ENCODE measurements at regions not wholly inside any gene's neighbourhood (a gene's known extent, or its start where the extent isn't known, plus 50 kb on each side); places are given as distances from the start of the nearest gene placed in this dataset.
"Not testable (repeated sequence)": the region's sequence is repeated elsewhere in the genome, so short reads cannot be mapped to it uniquely, and the experiment has no call there.

DNA sequence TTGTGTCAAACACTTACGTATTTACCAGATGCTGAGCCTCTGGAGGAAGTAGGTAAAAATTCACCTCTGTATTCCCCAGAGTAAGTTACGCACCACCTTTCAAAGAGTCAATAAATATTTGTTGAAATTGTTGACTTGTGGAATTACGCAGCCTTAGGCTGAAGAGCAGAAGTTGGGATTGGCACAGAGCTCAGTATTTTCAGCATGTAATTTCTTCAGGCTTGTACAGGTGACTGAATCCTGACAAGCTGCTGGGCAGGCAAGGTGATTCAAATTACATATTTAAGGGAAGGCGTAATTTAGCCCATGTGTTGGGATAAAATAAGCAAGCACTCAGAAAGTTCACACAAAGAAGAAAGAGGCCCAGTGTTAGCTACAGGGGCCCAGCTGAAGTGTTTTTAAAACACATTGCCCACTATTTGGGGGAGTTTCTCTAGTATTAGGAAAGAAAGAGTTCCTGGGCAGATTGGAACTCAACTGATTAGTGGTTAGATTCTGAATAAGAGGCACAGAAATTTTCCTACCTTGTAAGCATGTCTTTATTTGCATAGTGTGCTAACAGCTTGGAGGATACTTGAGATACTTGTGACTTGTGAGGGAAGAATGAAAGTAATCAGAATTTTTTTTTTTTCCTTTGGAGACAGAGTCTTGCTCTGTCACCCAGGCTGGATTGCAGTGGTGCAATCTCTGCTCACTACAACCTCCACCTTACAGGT, 165.3 kb upstream of the FBXL7 start:
- no peak for DNase-seq (ENCODE audit: low read depth)

DNA sequence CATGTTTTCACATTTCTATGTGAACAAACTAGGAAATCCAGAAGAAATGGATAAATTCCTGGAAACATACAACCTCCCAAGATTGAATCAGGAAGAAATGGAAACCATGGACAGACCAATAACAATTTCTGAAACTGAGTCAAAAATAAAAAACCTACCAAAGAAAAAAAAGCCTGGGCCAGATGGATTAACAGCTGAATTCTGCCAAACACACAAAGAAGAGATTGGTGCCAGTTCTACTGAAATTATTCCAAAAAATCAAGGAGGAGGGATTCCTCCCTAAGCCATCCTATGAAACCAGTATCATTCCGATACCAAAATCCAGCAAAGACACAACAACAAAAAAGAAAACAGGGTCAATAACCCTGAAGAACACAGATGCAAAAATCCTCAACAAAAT, 166.9 kb upstream of the FBXL7 start:
- no peak for DNase-seq (ENCODE audit: low read depth)

DNA sequence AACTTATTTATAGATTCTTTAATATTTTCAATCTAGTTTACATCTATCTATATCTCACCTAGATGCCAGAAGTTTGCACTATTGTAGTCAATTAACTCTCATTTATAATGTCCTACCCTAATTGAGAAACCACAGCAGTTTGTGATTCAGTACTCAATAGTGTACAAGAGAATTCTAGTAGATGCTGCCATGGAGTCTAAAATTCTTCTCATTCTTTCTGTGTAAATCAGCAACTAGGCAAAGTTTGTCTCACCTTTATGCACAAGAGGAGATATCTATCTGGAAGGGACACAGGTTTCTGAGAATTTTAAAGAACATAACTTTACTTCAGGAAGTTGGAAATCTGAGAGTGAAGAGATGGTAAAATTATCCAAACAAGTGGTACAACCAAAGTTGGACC, 173.0 kb upstream of the FBXL7 start:
- no peak for DNase-seq (ENCODE audit: low read depth)

DNA sequence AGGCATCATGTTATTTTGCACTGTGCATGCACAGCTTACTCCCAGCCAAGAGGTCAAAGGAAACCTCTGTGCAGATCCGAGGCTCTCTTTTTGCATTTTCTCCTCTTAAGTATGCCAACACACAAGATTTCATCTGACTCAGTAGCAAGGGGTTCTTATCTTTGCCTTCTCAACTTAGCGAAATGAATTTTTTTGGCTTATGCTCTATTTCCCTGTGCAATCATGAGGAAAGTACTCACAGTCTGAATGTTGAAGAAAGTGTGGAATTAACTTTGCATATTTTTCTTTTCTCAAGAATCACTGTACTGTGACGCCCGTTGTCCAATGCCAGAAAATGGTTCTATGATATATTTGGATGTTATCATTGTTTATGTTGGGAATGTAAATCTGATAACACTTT, 173.5 kb upstream of the FBXL7 start:
- no peak for DNase-seq (ENCODE audit: low read depth)

DNA sequence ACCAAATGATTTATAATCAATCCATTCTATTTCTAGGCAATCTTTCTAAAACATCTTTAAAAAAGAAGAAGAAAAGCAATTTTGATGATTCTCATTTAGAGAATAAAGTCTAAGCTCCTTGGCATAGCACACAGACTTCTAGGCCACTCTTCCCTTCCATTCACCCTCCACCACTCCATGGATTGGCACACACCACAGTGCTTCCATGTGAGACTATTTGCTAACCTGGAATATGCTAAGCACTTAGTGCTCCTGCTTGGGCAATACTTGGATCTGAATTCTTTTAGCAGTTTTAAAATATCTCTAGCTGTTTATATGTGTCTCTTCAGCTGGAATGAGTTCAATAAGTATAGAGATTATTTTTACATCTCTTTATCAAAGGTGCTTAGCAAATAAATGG, 177.6 kb upstream of the FBXL7 start:
- no peak for DNase-seq (ENCODE audit: low read depth)

DNA sequence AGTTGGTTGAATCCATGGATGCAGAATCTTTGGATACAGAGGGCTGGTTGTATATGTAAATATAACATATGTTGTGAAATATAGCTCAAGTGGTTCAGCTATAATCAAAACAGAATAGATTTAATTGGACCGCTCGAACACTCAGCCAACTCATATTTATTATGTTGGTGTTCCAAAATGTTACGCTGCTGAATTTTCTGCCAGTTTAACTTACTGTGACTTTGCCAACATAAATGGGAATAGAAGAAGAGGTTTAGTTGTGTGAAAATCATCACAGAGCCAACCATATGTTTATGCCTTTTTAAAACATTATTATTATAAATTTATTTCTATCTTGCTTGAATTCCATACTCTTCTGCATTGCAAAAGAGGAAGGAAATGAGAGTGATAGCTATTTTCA, 178.2 kb upstream of the FBXL7 start:
- no peak for DNase-seq (ENCODE audit: low read depth)

DNA sequence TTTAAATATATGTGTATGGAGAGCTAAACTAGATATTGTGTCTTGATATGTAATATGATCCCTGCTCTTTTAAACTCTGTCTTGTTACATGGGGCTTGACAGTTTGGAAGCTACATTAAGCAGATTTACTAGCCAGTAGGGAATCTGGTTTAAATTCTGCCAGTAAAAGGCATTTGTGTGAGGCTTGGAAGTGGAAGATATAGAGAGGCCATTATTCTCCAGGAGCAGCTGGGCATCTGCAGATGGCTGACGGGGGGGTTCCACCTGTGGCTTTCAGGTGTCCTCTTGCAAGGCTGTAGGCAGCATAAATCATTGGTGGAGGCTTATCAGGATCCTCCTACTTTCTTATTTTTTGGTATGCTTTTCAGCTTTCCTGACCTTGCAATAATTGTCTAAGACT, 179.1 kb upstream of the FBXL7 start:
- no peak for DNase-seq (ENCODE audit: low read depth)

DNA sequence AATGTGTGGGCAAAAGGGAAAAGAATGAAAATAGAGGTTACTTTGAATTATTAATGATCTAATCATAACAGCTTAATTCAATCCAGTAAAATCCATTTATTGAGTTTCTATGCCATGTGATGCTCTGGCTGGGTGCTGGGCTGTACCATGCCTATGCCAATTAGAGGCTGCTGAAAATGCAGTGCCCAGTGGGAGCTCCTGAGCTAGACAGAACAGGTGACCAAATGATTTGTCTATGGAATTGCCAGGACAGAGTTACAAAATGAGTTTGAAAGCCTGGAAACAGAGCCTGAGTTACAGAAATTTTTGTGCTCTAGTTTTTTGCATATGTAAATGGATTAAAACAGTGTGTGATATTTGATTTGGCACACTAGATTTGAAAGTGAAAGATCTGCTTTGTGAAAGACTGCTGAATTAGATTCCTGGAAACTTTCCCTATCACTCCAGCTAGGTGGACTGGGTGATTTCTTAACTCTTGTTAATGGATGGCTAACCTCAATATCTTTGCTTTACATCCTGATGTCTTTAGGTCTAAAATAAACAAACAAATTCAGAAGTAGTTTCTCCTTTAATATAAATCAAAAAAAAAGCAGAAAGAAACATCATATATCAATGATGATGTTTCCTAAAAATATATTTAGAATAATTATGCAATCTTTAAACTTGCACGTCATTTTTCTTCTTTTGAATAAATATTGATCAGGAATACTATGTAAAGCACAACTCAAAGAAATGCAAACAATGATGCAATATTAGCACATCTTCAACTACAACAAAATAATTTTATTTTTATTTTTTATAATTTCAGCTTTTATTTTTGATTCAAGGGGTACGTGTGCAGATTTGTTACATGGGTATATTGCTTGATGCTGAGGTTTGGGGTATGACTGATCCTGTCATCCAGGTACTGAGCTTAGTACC, 194.8 kb upstream of the FBXL7 start:
- no peak for DNase-seq (ENCODE audit: low read depth)

DNA sequence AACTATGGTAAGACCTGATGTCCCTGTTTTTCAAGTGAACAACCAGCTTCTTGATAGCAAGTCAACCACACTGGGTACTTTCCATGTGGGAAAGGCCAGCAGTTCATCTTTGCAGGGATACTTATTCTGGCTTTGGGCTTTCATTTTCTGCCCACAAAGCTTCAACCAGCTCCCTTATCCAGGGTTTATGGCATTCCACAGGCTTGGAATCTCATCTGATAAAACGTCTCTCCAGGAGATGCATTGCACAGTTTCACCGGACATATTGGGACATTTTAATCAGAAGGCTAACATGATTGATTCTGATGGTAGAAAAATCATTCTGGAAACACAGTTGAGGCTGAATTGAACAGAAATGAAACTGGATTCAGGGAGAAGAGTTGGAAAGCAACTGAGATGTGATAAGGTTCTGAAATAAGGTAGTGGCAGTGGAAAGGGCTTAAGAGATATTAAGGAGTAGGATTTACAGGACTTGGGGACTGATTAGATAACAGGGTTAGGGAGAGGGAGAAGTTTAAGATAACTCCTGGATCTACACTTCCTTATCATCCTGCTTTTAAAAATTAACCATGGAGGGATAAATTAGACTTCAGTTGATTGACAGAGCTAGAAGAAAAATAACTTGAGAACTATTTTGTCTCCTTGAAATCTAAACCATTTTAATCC, 195.8 kb upstream of the FBXL7 start:
- no peak for DNase-seq (ENCODE audit: low read depth)

DNA sequence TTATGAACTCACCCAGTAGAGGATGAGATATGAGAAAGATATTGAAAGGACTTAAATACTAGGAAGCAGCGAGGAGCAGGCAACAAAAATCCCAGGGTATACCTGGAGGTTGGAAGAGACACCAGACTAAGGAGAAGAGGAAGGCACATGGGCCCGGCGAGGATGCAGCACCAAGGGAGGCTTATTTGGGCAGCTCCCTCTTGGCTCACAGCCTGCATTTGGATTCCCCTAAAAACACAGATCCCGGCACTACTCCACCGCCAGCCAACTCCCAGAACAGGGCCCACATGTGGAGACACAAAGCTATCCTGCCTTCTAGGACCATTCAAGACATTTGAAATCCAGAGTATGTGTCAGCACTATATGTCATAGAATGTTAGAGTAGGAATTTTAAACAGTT, 199.8 kb upstream of the FBXL7 start:
- DNase-seq (ENCODE audit: low read depth), result no peak

DNA sequence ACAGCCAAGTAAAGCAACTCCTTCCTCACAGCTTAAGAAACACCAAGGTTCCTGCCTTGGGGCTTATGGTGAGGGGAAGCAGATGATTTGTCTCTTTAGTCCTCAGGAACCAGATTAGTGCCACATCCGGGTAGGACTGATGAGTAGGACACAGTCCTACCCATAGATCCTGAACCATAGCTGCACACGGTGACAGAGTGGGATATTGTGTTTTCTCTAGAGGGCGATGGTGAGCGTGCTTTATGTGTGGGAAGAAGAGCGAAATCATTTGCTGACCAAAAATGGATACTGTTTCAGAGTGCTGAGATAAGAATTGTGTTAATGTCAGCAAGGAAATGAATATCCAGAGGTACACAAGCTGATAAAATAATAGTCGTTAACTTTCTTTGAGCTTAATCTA, 209.0 kb upstream of the FBXL7 start:
- no peak for DNase-seq (ENCODE audit: low read depth)

DNA sequence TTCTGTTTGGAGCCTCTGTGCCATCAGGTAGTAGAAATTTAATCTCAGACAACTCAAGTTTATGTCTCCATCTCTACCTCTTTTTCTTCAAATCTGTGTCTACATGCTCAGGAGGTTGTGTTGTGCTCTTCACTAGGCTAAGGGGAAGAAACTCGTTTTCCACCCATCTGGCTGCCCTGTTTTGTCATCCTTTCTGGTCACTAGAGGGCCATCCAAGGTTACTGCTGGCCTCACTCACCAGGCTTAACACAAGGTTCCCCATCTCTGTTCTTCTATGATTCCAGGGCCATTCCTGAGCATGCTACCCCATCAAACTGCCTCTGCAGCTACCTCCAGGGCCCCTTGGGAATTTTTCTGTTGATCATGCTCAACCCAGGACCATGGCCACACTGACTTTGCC, 213.3 kb upstream of the FBXL7 start:
- no peak for DNase-seq (ENCODE audit: low read depth)

DNA sequence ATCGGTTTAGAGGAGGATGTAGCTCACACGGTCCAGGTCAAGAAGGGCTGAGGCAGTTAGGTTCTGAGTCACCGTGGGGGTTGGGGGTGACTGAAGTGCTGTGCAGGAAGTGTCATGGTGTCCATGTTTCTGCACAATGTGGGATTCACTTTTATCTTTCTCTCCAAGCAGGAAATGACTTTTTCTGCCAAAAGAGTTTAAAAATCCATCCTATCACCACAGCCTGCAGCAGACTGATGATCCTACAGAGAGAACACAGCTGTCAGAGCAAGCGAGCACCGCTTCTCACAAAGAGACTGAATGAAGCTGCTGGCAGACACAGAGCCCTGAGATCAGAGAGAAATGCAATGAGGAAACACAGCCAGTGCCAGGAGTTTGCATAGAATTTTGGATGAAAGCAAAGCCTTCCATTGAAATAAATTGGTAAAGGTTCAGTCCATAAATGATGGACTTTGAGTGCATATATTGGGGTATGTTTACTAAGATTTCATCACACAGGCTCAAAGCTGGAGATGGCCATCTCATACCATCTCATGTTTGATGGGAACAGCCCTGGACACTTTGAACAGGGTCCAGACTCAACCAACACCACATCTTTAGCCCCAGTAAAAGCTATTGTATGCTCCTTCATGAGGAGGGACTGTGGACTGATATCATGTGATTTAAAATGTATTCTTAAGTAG, 213.9 kb upstream of the FBXL7 start:
- peak; percentile 58 for DNase-seq (ENCODE audit: low read depth)

DNA sequence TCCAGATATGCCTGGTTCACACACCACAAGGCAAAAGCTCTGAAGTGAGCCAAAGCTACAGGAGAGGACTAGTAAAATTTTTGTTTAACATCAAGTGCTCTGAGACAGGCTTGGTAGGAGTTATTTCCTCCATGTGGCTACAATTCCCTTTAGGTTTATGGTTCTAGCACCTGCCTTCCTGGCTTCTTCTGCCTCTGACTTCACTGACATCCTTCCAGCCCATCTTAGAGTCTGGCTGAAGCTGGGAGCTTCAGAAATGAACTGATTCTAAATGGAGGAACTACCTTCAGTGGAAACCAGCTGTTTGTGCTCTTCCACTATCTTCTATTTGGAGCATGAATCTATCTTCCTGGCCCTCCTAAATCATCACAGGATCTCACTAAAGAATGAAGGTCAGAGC, 215.3 kb upstream of the FBXL7 start:
- DNase-seq (ENCODE audit: low read depth), result no peak

DNA sequence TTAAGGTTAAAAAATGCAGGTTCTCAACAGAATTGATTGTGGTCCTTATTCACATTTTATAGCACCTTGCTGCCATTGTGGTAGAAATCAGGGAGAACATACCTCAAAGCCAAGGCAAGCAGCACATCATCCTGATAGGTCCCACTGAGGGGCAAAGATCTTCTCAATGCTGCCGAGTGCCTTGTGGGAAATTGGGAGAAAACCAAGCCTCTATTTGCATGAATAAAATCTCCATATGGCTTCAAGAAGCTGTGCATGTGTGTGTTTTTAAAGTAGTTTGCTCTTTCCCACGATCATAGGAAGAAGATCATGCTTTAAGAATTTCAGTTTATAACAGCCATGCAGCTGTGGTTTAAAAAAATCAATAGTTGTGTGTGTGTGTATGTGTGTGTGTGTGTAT, 216.9 kb upstream of the FBXL7 start:
- DNase-seq (ENCODE audit: low read depth), result no peak

DNA sequence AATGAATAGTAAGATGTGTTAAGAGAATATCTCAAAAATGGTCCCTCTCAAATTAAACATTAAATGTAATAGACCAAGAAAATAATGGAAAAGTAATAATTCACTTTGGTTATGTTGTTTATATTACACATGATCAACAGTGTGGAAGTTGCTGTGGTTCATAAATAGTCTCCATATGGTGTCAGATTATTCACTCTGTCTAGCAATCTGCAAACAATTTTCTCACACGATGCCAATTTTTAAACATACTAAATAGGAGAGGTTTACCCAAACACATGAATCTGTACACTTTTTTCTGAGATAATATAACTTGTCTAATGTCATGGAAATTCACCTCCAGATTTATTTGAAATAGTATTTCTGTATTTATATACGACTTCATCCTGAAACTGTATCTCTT, 217.4 kb upstream of the FBXL7 start:
- DNase-seq (ENCODE audit: low read depth), result no peak

DNA sequence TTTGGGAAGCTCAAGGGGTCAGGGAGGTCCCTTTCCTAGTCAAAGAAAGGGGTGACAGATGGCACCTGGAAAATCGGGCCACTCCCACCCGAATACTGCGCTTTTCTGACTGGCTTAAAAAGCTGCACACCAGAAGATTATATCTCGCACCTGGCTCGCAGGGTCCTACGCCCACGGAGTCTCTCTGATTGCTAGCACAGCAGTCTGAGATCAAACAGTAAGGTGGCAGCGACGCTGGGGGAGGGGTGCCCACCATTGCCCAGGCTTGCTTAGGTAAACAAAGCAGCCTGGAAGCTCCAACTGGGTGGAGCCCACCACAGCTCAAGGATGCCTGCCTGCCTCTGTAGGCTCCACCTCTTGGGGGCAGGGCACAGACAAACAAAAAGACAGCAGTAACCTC, 228.4 kb upstream of the FBXL7 start:
- DNase-seq (ENCODE audit: low read depth), result not testable (repeated sequence)

DNA sequence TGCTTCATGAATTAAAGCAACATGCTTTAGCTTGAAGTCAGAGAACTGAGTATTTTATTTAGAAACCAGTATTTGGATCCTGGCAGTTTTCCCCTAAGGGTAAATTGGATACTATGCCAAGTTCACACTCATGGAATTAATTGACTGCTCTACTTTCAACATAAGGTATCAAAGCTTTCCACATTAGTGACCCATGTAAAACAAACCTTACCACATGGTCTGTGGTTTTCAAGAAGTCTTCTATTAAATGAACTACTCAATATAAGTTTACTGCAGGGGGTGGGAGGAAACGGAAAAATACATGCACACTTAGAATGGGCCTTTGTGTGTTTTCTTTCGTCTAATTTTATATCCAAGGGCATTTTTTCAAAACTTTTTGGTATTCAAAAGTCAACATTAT, 232.0 kb upstream of the FBXL7 start:
- DNase-seq (ENCODE audit: low read depth), result no peak

DNA sequence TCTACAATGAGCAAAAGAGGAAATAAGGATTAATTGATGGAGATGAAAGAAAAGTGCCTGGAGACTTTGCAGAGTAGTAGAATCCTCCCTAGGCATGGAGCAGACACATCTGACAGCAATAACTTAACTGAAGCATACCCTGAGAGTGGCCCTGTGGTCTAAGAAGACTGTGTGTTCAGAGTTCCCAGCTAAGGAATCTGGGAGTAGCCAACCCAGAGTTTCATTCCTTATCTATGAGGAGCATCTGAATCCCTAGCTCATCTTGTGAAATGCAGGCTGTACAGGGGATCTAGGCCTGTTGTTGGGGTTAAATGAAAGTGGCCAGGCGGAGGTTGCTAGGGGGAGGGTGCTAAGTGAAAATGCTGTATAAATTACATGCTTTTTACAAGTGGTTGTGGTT, 233.1 kb upstream of the FBXL7 start:
- no peak for DNase-seq (ENCODE audit: low read depth)

DNA sequence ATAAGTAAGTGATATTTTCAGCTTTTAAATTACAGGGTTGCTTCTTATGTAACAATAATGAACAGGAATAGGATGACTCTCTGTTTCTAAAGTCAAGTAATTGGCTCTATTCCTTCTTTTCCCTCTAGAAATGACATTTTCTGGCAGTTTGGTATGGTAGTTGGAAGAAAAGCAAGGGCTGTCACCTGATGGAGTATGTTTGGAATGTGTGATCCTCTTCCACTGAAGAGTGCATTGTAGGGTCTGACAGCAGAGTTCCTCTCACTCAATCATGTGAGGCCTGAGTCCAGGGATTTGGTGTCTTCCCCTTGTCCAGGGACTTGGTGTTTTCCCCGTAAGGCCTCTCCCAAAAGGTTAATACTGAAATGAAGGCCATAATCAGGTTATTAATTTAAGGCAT, 233.8 kb upstream of the FBXL7 start:
- no peak for DNase-seq (ENCODE audit: low read depth)

DNA sequence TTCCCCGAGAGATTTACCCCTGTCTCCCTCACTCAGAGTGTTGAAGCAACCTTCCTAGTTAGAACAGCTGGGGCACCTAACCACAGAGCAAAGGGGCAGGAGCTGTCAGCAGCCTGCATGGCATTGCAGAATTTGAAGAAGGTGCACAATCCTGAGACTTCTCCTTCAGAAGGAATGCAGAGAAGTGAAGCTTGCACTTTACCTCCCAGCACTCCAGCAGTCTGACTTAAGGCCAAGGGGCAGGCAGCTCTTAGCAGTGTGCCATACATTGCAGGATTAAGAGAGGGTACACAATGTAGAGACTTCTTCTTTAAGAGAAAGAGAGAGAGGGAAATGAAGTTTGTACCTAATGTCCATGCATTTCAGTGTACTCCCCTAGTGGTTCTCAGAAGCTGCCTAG, 236.0 kb upstream of the FBXL7 start:
- no peak for DNase-seq (ENCODE audit: low read depth)

DNA sequence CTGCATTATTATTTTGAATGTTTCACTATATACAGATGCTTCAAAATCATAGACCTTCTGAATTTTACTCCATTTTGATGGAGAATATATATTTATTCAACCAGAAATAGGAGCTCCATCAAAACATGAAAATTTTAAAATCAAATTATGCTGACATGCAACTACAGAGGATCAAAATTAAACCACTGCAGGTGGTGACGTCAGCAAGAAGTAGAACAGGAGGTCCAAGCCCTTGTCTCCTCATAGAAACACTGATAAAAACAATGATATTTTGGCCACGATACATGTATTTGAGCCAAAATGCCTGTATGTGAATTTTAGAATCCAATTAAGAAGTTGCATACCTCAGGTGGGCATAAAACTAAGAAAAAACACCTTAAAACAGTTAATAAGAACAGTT, 236.6 kb upstream of the FBXL7 start:
- DNase-seq (ENCODE audit: low read depth), result no peak

Measured in forelimb muscle (tissue), 1 donor.